HG03135 (cell line): ENCODE measurements at regions not wholly inside any gene's neighbourhood (a gene's known extent, or its start where the extent isn't known, plus 50 kb on each side); places are given as distances from the start of the nearest gene placed in this dataset.

Experiments
- ATAC-seq: cut with Tn5 transposase; IDR thresholded peaks from one replicate; pipeline ENCODE4 v1.9.1; 2021; ENCODE audit warnings: mild to moderate bottlenecking, moderate library complexity; ENCODE audit not compliant: unreplicated experiment

GRCh38 chr15:31272558-31273257, 53.9 kb upstream of the KLF13 start:
- ATAC-seq = no peak

DNA sequence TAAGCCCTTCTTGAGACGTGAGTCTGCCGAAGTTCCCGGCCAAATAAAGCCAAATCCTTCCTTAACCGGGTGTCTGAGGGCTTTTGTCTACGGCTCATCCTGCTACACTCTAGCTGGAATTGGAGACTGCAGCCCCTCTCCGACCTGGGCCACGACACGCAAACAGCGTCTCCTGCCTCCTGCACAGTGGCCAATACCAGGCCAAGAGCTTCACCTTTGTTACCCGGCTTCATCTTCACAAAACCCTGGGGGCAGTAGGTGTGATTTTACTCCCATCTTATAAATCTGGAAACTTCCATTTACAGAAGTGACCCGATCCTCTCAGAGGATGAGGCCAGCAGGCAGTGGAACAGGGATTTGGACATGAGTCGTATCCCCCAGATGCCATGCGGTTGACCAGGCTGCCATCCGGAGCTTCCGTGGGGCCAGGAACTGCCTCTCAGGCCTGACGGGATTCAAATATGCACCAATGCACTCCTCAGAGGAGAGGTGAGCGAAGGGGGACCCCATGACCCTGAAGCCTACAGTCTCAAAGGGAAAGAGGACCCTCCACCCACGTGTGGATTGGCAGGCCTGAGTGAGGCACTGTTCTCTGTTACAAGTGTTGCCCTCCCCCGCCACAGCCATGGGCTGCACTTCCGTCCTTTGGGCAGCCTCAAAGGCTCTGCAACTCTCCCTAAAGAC, 53.2 kb upstream of the KLF13 start:
- ATAC-seq = no peak

DNA sequence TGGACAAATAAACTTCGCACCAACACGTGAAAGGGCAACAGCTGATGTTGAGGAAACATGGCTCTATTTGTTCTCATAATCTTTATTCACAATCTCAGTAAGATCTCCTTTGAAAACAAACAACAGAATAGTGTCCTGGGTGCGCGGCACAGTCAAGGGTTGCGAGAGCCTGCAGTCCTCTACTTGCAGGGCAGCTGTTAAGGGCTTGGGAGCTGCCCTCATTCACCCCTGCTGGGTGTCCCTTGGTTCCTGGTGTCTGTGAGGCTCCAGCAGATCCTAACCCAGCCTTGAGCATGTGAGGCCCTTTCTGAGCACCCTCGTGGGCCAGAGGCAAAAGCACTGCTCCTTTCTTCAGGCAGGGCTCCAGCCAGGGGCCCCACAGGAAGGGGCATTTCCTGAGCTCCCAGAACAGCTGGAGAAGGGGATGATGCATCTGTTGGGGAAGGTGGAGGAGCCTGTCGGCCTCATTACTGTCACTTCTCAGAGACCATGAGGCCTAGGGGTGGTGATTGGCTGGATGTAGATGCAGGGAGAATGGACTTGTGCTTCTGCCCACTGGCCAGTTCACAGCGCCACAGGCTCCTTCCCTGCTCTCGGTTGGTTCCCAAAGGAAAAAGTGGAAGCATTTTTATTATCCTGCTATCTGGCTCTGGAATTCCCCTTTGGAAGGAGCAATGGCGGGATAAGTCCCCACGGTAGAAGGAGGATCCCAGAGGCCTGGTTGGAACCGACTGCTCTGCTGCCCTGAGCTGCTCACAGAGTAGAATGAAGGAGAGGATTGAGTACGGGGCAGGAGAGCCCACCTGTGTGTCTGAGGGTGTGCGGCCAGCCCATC, 51.9 kb upstream of the KLF13 start:
- ATAC-seq = no peak

DNA sequence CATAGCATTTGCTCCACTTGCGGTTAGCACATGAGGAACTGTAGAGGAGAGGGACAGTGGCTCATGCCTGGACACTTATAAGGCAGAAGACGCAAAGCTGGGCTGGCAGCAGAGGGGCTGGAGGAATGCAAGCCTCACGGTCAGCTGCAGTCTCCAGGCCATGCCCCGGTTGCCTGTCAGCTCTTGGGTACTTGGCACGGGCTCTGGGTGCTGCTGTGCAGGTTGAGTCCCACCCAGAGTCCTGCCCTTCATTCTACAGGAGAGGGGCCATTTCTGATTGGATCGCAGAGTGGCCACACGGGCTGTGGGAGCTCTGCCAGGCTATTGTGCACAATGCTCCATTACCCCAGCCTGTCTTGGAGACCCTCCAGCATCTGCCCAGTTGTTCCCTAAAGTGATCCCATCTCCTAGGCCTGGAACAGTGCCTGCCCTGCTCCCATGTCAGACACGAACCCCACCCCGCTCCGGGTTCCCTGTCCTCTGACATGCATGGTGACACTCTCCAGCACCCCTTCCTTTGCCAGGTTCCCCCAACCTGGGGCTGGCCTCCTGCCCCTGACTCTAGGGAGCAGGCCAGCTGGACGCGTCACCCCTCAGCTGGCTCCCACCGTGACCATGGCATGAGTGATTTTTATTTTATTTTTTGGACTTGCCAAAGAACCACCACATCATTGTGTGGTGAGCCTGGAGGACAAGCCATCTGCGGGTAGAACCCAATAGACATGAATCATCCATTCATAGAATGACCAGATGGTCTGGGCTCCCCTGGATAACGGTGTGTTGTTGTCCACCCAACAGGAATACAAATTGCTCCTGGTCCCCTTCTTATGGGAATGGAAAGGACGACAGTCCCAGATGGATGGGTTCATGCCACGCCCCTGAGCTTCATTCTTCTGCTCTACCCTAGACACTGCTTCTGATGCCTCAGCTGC, 51.0 kb upstream of the KLF13 start:
- no peak for ATAC-seq

- ATAC-seq = no peak
Measured at GRCh38 chr15:31276596-31277298, 49.9 kb upstream of the KLF13 start.
